ENCODE measurements at regions not wholly inside any gene's neighbourhood (a gene's known extent, or its start where the extent isn't known, plus 50 kb on each side); places are given as distances from the start of the nearest gene placed in this dataset.

DNA sequence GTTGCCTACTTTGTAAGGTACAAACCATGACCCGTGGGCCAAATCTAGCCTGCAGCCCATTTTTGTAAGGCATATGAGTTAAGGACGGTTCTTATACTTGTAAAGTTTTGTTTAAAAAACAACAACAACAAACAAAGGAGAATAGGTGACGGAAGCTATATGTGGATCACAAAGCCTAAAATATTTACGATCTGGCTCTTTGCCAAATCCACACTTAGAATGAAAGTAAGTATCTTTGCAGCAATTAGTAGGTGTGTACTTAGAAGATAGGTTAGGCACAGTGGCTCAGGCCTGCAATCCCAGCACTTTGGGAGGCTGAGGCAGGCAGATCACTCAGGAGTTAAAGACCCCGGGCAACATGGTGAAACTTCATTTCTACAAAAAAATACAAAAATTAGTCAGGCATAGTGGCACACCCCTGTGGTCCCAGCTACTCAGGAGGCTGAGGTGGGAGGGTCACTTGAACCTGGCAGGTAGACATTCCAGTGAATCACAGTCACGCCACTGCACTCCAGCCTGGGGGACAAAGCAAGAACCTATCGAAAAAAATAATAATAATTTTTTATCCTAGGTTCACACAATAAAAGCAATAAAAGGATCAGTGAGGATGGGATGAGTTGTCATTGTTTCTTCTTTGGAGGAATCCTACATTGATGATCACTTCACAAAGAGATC is 57.8 kb upstream of the CTAGE1 start:
- Histone ChIP-seq H3K27me3 (ENCODE audit: insufficient read depth, poor library complexity, severe bottlenecking) (no peaks in the 10 kb centered on the region), H3K27ac (replicated peaks) (no peak overlapping the region), H3K4me3 (replicated peaks; ENCODE audit: insufficient read depth, low read length) (no peak overlapping the region)
- TF ChIP-seq, protein P1, sequence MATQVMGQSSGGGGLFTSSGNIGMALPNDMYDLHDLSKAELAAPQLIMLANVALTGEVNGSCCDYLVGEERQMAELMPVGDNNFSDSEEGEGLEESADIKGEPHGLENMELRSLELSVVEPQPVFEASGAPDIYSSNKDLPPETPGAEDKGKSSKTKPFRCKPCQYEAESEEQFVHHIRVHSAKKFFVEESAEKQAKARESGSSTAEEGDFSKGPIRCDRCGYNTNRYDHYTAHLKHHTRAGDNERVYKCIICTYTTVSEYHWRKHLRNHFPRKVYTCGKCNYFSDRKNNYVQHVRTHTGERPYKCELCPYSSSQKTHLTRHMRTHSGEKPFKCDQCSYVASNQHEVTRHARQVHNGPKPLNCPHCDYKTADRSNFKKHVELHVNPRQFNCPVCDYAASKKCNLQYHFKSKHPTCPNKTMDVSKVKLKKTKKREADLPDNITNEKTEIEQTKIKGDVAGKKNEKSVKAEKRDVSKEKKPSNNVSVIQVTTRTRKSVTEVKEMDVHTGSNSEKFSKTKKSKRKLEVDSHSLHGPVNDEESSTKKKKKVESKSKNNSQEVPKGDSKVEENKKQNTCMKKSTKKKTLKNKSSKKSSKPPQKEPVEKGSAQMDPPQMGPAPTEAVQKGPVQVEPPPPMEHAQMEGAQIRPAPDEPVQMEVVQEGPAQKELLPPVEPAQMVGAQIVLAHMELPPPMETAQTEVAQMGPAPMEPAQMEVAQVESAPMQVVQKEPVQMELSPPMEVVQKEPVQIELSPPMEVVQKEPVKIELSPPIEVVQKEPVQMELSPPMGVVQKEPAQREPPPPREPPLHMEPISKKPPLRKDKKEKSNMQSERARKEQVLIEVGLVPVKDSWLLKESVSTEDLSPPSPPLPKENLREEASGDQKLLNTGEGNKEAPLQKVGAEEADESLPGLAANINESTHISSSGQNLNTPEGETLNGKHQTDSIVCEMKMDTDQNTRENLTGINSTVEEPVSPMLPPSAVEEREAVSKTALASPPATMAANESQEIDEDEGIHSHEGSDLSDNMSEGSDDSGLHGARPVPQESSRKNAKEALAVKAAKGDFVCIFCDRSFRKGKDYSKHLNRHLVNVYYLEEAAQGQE (IDR thresholded peaks at IDR 0.05; ENCODE audit: insufficient replicate concordance, low read depth): no peak
- TF ChIP-seq GABPA (IDR thresholded peaks at IDR 0.05; ENCODE audit: low read depth): no peak
- TF ChIP-seq POLR2AphosphoS5 (IDR thresholded peaks at IDR 0.05; ENCODE audit: low read depth): no peak
- TF ChIP-seq, protein P2, sequence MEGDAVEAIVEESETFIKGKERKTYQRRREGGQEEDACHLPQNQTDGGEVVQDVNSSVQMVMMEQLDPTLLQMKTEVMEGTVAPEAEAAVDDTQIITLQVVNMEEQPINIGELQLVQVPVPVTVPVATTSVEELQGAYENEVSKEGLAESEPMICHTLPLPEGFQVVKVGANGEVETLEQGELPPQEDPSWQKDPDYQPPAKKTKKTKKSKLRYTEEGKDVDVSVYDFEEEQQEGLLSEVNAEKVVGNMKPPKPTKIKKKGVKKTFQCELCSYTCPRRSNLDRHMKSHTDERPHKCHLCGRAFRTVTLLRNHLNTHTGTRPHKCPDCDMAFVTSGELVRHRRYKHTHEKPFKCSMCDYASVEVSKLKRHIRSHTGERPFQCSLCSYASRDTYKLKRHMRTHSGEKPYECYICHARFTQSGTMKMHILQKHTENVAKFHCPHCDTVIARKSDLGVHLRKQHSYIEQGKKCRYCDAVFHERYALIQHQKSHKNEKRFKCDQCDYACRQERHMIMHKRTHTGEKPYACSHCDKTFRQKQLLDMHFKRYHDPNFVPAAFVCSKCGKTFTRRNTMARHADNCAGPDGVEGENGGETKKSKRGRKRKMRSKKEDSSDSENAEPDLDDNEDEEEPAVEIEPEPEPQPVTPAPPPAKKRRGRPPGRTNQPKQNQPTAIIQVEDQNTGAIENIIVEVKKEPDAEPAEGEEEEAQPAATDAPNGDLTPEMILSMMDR (IDR thresholded peaks at IDR 0.05; ENCODE audit: insufficient read depth, low read length): no peak
- TF ChIP-seq SPI1 (IDR thresholded peaks at IDR 0.05; ENCODE audit: borderline replicate concordance, low read depth): no peak
- no peak for DNase-seq (ENCODE audit: low read depth in 1 of 2, low spot score in 1 of 2)

DNA sequence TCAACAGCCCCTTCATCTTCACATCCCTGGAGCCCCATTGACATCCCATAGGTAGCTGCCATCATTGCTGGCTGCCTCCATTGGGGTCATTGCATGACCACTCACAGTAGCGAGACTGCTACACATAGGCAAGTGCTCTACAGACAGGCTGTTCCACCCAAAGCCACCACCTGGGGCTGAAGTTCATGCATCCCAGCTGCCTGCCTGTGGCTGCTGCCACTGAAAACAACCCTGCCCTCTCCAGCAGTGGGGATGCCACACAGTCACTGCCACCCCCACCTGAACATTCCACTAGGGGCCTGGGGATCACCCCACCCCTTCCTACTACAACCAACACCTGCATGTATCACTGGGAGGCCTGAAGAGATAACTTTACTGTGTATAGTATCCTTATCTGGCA is 59.5 kb upstream of the CTAGE1 start:
- no peak for DNase-seq (ENCODE audit: low read depth in 1 of 2, low spot score in 1 of 2)
- no peak for TF ChIP-seq POLR2AphosphoS5 (IDR thresholded peaks at IDR 0.05; ENCODE audit: low read depth)
- TF ChIP-seq, protein P2 (IDR thresholded peaks at IDR 0.05; ENCODE audit: insufficient read depth, low read length): no peak
- TF ChIP-seq, protein P1 (IDR thresholded peaks at IDR 0.05; ENCODE audit: insufficient replicate concordance, low read depth): no peak
- TF ChIP-seq GABPA (IDR thresholded peaks at IDR 0.05; ENCODE audit: low read depth): no peak
- no peak for TF ChIP-seq SPI1 (IDR thresholded peaks at IDR 0.05; ENCODE audit: borderline replicate concordance, low read depth)
- no peak overlapping the region for H3K27ac ChIP-seq (replicated peaks)
- no peak overlapping the region for H3K4me3 ChIP-seq (replicated peaks; ENCODE audit: insufficient read depth, low read length)
- peaks cover 2% of the 10 kb centered on the region for H3K27me3 ChIP-seq (ENCODE audit: insufficient read depth, poor library complexity, severe bottlenecking)

DNA sequence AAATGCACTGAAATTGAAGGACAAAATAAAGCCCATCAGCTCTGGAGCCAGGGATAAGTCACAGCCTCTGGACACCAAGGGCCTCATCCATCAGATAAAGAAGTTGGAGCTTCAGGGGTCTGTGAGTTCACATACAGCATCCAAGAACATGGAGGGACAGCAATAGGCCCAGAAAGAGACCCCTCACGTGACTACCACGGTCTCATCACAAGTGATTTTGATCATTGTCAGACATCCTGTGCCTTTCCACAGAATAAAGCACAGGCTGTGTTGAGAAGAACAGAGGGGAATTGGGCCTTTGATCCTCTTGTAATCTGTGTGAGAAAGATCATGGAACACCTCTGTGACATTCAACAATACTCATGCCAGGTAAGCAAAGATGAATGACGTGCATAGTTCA is 65.2 kb upstream of the CTAGE1 start:
- no peak for DNase-seq (ENCODE audit: low read depth in 1 of 2, low spot score in 1 of 2)
- Histone ChIP-seq H3K4me3 (replicated peaks; ENCODE audit: insufficient read depth, low read length) (no peak overlapping the region), H3K27ac (replicated peaks) (no peak overlapping the region), H3K27me3 (ENCODE audit: insufficient read depth, poor library complexity, severe bottlenecking) (peaks cover 2% of the 10 kb centered on the region)
- TF ChIP-seq POLR2AphosphoS5 (IDR thresholded peaks at IDR 0.05; ENCODE audit: low read depth) (no peak), GABPA (IDR thresholded peaks at IDR 0.05; ENCODE audit: low read depth) (no peak), SPI1 (IDR thresholded peaks at IDR 0.05; ENCODE audit: borderline replicate concordance, low read depth) (no peak)
- TF ChIP-seq, protein P2 (IDR thresholded peaks at IDR 0.05; ENCODE audit: insufficient read depth, low read length): no peak
- TF ChIP-seq, protein P1 (IDR thresholded peaks at IDR 0.05; ENCODE audit: insufficient replicate concordance, low read depth): no peak

Data from HL-60 (cell line).